ENCODE measurements at regions not wholly inside any gene's neighbourhood (a gene's known extent, or its start where the extent isn't known, plus 50 kb on each side); places are given as distances from the start of the nearest gene placed in this dataset.
A peak's percentile ranks its signal among the peaks of the same experiment; 100 is the strongest.

- peaks cover 0 to 5% of the 10 kb centered on the region in 2 donors for H3K9me3 ChIP-seq (replicated peaks in 1 of 2; ENCODE audit: control insufficient read depth in 1 of 2, insufficient read depth in 1 of 2, low read length in 2 of 2)
- no peak overlapping the region for H3K4me3 ChIP-seq (replicated peaks in 1 of 3; ENCODE audit: low read depth in 2 of 3, low read length in 3 of 3)
- Mint-ChIP-seq H3K4me3 (no peak overlapping the region), H3K27me3 (ENCODE audit: low read depth in 3 of 3) (peaks cover 0 to 8% (median 0%) of the 10 kb centered on the region in 3 donors), H3K9me3 (peaks cover 0 to 20% (median 5%) of the 10 kb centered on the region in 7 donors), H3K36me3 (peaks cover 4 to 8% of the 10 kb centered on the region in 2 donors), H3K27ac (no peak overlapping the region), H3K4me1 (peaks cover 73% of the 10 kb centered on the region)
- no CpG with 5 or more reads among the region's 3 CpGs for WGBS (ENCODE audit: insufficient coverage)
- H3K27ac ChIP-seq (ENCODE audit: low read depth in 1 of 2, low read length in 2 of 2), result no peak overlapping the region
- H4K20me1 ChIP-seq (ENCODE audit: insufficient read depth, low read length), result no peaks in the 10 kb centered on the region
- intact Hi-C loops (cut with micrococcal nuclease), result loop anchor here in 1 of 2 donors (10.0 kb wide), 1 partner anchor 388 kb away; no protein-coding TSS in a partner anchor
- H3K36me3 ChIP-seq (replicated peaks in 1 of 2; ENCODE audit: control insufficient read depth in 1 of 2, insufficient read depth in 2 of 2, low read length in 2 of 2), result no peaks in the 10 kb centered on the region
- no peak for DNase-seq
- TF ChIP-seq, protein P1, sequence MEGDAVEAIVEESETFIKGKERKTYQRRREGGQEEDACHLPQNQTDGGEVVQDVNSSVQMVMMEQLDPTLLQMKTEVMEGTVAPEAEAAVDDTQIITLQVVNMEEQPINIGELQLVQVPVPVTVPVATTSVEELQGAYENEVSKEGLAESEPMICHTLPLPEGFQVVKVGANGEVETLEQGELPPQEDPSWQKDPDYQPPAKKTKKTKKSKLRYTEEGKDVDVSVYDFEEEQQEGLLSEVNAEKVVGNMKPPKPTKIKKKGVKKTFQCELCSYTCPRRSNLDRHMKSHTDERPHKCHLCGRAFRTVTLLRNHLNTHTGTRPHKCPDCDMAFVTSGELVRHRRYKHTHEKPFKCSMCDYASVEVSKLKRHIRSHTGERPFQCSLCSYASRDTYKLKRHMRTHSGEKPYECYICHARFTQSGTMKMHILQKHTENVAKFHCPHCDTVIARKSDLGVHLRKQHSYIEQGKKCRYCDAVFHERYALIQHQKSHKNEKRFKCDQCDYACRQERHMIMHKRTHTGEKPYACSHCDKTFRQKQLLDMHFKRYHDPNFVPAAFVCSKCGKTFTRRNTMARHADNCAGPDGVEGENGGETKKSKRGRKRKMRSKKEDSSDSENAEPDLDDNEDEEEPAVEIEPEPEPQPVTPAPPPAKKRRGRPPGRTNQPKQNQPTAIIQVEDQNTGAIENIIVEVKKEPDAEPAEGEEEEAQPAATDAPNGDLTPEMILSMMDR (IDR thresholded peaks at IDR 0.05), result no peak
- H2AFZ ChIP-seq (ENCODE audit: insufficient read depth, low read depth, low read length, poor library complexity, severe bottlenecking), result no peak overlapping the region
- no peaks in the 10 kb centered on the region for H3K27me3 ChIP-seq (ENCODE audit: control insufficient read depth in 2 of 2, insufficient read depth in 2 of 2, low read length in 2 of 2)
- no peak overlapping the region for H3K9ac ChIP-seq (ENCODE audit: insufficient read depth, low read length, poor library complexity, severe bottlenecking)
- H3K4me2 ChIP-seq (replicated peaks; ENCODE audit: extremely low read depth, low read length, poor library complexity, severe bottlenecking), result no peak overlapping the region
- H3K79me2 ChIP-seq (ENCODE audit: insufficient read depth, low read length), result no peaks in the 10 kb centered on the region
- peaks cover 67 to 69% of the 10 kb centered on the region in 2 donors for H3K4me1 ChIP-seq (ENCODE audit: control insufficient read depth in 1 of 2, insufficient read depth in 2 of 2, low read length in 2 of 2)
Measured at GRCh38 chr5:56662893-56663292, 152.5 kb upstream of the MAP3K1 start.

- intact Hi-C loops (cut with micrococcal nuclease), result loop anchor here in 1 of 2 donors (10.0 kb wide), 1 partner anchor 385 kb away; no protein-coding TSS in a partner anchor
- H3K36me3 Mint-ChIP-seq, result peaks cover 1 to 2% of the 10 kb centered on the region in 2 donors
- TF ChIP-seq, protein P1 (IDR thresholded peaks at IDR 0.05), result no peak
Measured at GRCh38 chr5:56659971-56660370, 155.4 kb upstream of the MAP3K1 start.

More at GRCh38 chr5:56659971-56660370, 155.4 kb upstream of the MAP3K1 start:
- Mint-ChIP-seq H3K4me3 (no peak overlapping the region), H3K4me1 (peaks cover 63% of the 10 kb centered on the region), H3K27ac (peak overlapping the region in 2 of 7 donors; percentile 10 to 14), H3K27me3 (ENCODE audit: low read depth in 3 of 3) (peaks cover 0 to 6% (median 1%) of the 10 kb centered on the region in 3 donors), H3K9me3 (peaks cover 0 to 5% (median 2%) of the 10 kb centered on the region in 7 donors)
- Histone ChIP-seq H3K9me3 (replicated peaks in 1 of 2; ENCODE audit: control insufficient read depth in 1 of 2, insufficient read depth in 1 of 2, low read length in 2 of 2) (no peaks in the 10 kb centered on the region), H3K27me3 (ENCODE audit: control insufficient read depth in 2 of 2, insufficient read depth in 2 of 2, low read length in 2 of 2) (no peaks in the 10 kb centered on the region), H3K4me3 (replicated peaks in 1 of 3; ENCODE audit: low read depth in 2 of 3, low read length in 3 of 3) (no peak overlapping the region), H3K27ac (ENCODE audit: low read depth in 1 of 2, low read length in 2 of 2) (peak overlapping the region in 1 of 2 donors; percentile 43), H3K4me1 (ENCODE audit: control insufficient read depth in 1 of 2, insufficient read depth in 2 of 2, low read length in 2 of 2) (peaks cover 48 to 50% of the 10 kb centered on the region in 2 donors), H4K20me1 (ENCODE audit: insufficient read depth, low read length) (no peaks in the 10 kb centered on the region), H3K9ac (ENCODE audit: insufficient read depth, low read length, poor library complexity, severe bottlenecking) (no peak overlapping the region), H3K79me2 (ENCODE audit: insufficient read depth, low read length) (no peaks in the 10 kb centered on the region), H3K4me2 (replicated peaks; ENCODE audit: extremely low read depth, low read length, poor library complexity, severe bottlenecking) (no peak overlapping the region), H3K36me3 (replicated peaks in 1 of 2; ENCODE audit: control insufficient read depth in 1 of 2, insufficient read depth in 2 of 2, low read length in 2 of 2) (no peaks in the 10 kb centered on the region), H2AFZ (ENCODE audit: insufficient read depth, low read depth, low read length, poor library complexity, severe bottlenecking) (peak overlapping the region; percentile 39)
- 67% methylated on average over 5 of the region's 7 CpGs for WGBS (ENCODE audit: insufficient coverage)
- no peak for DNase-seq
